GM12891 (cell line): ENCODE measurements at regions not wholly inside any gene's neighbourhood (a gene's known extent, or its start where the extent isn't known, plus 50 kb on each side); places are given as distances from the start of the nearest gene placed in this dataset.

Source experiments
- POLR2A ChIP-seq: IDR thresholded peaks from 2 replicates; pipeline ENCODE4 v1.6.1; 2011; ENCODE audit warnings: low read depth, low read length, control low read depth
- POU2F2 ChIP-seq: IDR thresholded peaks from 2 replicates; pipeline ENCODE4 v1.6.1; 2011; ENCODE audit warnings: low read depth, mild to moderate bottlenecking, control low read depth, low read length, moderate library complexity
- SPI1 ChIP-seq: IDR thresholded peaks from 2 replicates; pipeline ENCODE4 v1.6.1; 2011; ENCODE audit warnings: low read depth, low read length, control low read depth

DNA sequence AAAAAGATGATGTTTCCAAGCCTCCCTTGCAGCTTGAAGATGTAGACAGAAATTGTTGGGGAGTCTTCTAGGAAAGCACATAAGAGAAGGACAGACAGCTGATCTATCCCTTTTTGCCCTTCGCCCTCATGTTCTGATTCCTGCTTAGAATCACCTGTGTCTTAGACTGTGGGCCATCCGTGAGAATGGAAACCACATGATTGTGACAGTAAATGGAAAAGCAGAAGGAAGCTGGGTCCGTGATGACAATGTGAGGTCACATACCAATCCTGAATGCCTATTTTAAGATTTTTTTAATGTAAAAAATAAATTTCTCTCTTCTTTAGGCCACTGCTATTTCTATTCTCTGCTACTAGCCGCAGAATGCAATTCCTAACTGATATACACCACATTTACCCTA is 67.7 kb upstream of the C1orf87 start:
- no peak for TF ChIP-seq POLR2A
- TF ChIP-seq POU2F2 = no peak
- no peak for TF ChIP-seq SPI1
